Endodermal cell (in vitro differentiated cells): ENCODE measurements at regions not wholly inside any gene's neighbourhood (a gene's known extent, or its start where the extent isn't known, plus 50 kb on each side); places are given as distances from the start of the nearest gene placed in this dataset.

Source experiments
- DNase-seq: peaks from one replicate; pipeline ENCODE4 v3.0.0-alpha.2; 2017
- H3K27ac ChIP-seq: 2 replicates; pipeline ENCODE4 v1.5.1; 2013; ENCODE audit warnings: mild to moderate bottlenecking, low read depth, low read length, moderate library complexity
- H3K27me3 ChIP-seq: 2 replicates; pipeline ENCODE4 v1.6.1; 2013; ENCODE audit warnings: mild to moderate bottlenecking, low read length, moderate library complexity; ENCODE audit not compliant: insufficient read depth, control insufficient read depth, poor library complexity, severe bottlenecking
- H3K36me3 ChIP-seq: 2 replicates; pipeline ENCODE4 v1.7.0; 2013; ENCODE audit warnings: mild to moderate bottlenecking, low read length, moderate library complexity; ENCODE audit not compliant: control insufficient read depth, insufficient read depth
- H3K4me1 ChIP-seq: one replicate; pipeline ENCODE4 v1.7.0; 2013; ENCODE audit warnings: low read length; ENCODE audit not compliant: control insufficient read depth, insufficient read depth
- H3K4me3 ChIP-seq: 2 replicates; pipeline ENCODE4 v1.5.1; 2013; ENCODE audit warnings: mild to moderate bottlenecking, low read length, moderate library complexity
- H3K9ac ChIP-seq: 2 replicates; pipeline ENCODE4 v1.6.1; 2013; ENCODE audit warnings: mild to moderate bottlenecking, low read length, moderate library complexity; ENCODE audit not compliant: poor library complexity, severe bottlenecking; ENCODE audit errors: extremely low read depth
- H3K9me3 ChIP-seq: 2 replicates; pipeline ENCODE4 v1.6.1; 2013; ENCODE audit warnings: mild to moderate bottlenecking, low read length, moderate library complexity; ENCODE audit not compliant: control insufficient read depth
- H3K27ac Mint-ChIP-seq: 2 replicates; pipeline ENCODE4 v1.8.0; 2020; ENCODE audit warnings: mixed read lengths
- H3K27me3 Mint-ChIP-seq: 2 replicates; pipeline ENCODE4 v1.8.0; 2021; ENCODE audit warnings: mild to moderate bottlenecking, mixed read lengths; ENCODE audit not compliant: insufficient read depth
- H3K36me3 Mint-ChIP-seq: 2 replicates; pipeline ENCODE4 v1.8.0; 2020; ENCODE audit warnings: low read depth, mixed read lengths
- H3K4me1 Mint-ChIP-seq: 2 replicates; pipeline ENCODE4 v1.8.0; 2020; ENCODE audit warnings: mixed read lengths
- H3K4me3 Mint-ChIP-seq: 2 replicates; pipeline ENCODE4 v1.8.0; 2020; ENCODE audit warnings: mild to moderate bottlenecking, moderate library complexity, mixed read lengths
- H3K9me3 Mint-ChIP-seq: 2 replicates; pipeline ENCODE4 v1.8.0; 2020; ENCODE audit warnings: mild to moderate bottlenecking, mixed read lengths
- WGBS, 2 experiments: methylation state at CpG; one replicate each; pipeline versions ENCODE4 v1.1.5 to v1.1.7; 2013; ENCODE audit warnings: missing lambda C conversion rate in 2 of 2, mixed read lengths in 1 of 2; ENCODE audit not compliant: insufficient coverage in 1 of 2, insufficient read length in 1 of 2; 5-methylcytosine and 5-hydroxymethylcytosine counted together
- TF ChIP-seq, protein P1 (sequence below): fragments of 200-600 bp; sonication (generic); conservative IDR thresholded peaks from 2 replicates; pipeline ENCODE4 v1.5.0; 2021; ENCODE audit warnings: antibody characterized with exemption, mild to moderate bottlenecking

DNA sequence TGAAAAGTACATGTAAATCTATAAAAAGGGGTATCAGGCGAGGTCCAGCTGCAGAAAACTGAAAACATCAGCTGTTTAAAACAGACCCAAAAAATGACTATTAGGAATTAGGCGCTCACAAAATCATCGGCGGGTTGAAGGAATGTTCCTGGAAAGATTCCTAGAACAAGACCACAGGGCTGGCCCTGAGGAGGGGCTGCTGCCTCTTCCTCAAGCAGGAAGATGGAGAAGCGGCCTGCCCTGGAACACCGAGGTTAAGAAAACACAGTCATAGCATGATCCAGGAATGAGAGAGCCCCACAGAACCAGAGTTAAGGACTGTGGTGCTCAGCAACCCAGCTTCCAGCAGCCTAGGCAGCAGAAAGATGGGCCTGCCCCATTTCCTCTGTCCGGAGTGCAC, 78.4 kb downstream of the C11orf91 start:
- Mint-ChIP-seq H3K9me3 (no peaks in the 10 kb centered on the region), H3K27me3 (no peaks in the 10 kb centered on the region), H3K4me3 (no peak overlapping the region), H3K36me3 (no peaks in the 10 kb centered on the region), H3K4me1 (peaks cover 9% of the 10 kb centered on the region), H3K27ac (no peak overlapping the region)
- Histone ChIP-seq H3K4me1 (no peaks in the 10 kb centered on the region), H3K9me3 (no peaks in the 10 kb centered on the region), H3K9ac (no peak overlapping the region), H3K4me3 (no peak overlapping the region), H3K27ac (no peak overlapping the region), H3K27me3 (no peaks in the 10 kb centered on the region), H3K36me3 (no peaks in the 10 kb centered on the region)
- WGBS, 2 experiments: 92 to 93% methylated on average over 6 to 7 of the region's 7 CpGs
- no peak for DNase-seq
- TF ChIP-seq, protein P1, sequence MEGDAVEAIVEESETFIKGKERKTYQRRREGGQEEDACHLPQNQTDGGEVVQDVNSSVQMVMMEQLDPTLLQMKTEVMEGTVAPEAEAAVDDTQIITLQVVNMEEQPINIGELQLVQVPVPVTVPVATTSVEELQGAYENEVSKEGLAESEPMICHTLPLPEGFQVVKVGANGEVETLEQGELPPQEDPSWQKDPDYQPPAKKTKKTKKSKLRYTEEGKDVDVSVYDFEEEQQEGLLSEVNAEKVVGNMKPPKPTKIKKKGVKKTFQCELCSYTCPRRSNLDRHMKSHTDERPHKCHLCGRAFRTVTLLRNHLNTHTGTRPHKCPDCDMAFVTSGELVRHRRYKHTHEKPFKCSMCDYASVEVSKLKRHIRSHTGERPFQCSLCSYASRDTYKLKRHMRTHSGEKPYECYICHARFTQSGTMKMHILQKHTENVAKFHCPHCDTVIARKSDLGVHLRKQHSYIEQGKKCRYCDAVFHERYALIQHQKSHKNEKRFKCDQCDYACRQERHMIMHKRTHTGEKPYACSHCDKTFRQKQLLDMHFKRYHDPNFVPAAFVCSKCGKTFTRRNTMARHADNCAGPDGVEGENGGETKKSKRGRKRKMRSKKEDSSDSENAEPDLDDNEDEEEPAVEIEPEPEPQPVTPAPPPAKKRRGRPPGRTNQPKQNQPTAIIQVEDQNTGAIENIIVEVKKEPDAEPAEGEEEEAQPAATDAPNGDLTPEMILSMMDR: no peak

DNA sequence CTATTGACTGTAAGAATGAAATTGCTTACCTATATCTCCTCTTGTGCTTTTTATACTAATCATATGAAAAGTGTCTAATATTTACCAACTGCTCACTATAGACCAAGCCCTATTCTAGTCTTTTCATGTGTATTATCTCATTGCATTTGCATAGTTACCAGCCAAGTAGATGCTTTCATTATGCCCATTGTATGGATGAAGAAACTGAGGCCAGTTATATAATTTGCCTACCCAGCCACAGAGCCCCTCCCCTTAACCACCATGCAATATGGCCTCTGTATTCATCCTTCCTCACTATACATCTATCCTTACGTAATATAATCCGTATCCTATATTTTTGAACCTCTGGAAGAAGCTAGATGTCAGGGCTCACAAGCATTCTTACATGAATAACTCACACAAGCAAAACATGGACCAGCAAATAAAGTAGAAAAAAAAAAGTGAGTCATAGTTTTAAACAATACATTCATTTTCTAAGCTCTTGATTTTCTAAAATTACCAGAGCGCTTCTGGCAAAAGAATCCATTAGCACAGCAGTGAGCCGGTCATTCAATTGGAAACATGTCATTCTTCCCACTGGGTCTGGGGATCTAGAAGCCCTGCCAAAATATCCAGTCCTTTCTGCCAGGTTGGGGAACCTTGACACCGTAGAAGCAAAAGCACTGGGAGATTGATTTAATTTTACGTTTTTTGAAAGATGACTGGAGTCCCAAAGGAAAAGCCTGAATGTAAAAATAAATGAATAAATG, 80.0 kb downstream of the C11orf91 start:
- 84 to 97% methylated on average over 4 to 6 of the region's 6 CpGs for WGBS, 2 experiments
- no peak overlapping the region for H3K9ac ChIP-seq
- no peaks in the 10 kb centered on the region for H3K4me1 ChIP-seq
- H3K27me3 Mint-ChIP-seq: no peaks in the 10 kb centered on the region
- no peaks in the 10 kb centered on the region for H3K36me3 Mint-ChIP-seq
- no peaks in the 10 kb centered on the region for H3K9me3 ChIP-seq
- H3K27ac ChIP-seq: peak overlapping the region; percentile 32
- no peak overlapping the region for H3K4me3 Mint-ChIP-seq
- H3K4me3 ChIP-seq: no peak overlapping the region
- H3K27me3 ChIP-seq: no peaks in the 10 kb centered on the region
- H3K27ac Mint-ChIP-seq: no peak overlapping the region
- H3K36me3 ChIP-seq: no peaks in the 10 kb centered on the region
- DNase-seq: no peak
- TF ChIP-seq, protein P1: no peak
- peaks cover 15% of the 10 kb centered on the region for H3K4me1 Mint-ChIP-seq
- no peaks in the 10 kb centered on the region for H3K9me3 Mint-ChIP-seq

DNA sequence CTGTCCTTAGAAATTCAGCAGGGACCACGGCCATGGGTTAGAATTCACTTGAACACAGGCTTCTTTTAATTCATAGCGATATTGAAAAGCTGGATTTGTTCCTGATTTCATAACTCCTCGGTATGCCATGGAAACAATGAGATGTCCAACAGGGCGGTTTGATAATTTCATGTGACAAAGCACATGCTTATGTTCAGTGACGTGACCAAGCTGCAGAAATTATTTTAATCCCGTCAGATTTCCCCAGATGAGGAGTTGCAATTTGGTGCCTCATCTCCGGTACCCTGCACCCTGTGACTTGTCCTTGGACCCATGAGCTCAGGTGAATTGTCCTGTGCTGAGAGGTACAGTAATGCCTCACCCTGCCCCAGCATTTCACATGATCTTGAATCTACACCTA, 81.7 kb downstream of the C11orf91 start:
- Histone ChIP-seq H3K27me3 (no peaks in the 10 kb centered on the region), H3K9me3 (no peaks in the 10 kb centered on the region), H3K27ac (no peak overlapping the region), H3K36me3 (no peaks in the 10 kb centered on the region), H3K4me1 (no peaks in the 10 kb centered on the region), H3K9ac (no peak overlapping the region), H3K4me3 (no peak overlapping the region)
- no peak for DNase-seq
- TF ChIP-seq, protein P1: no peak
- Mint-ChIP-seq H3K36me3 (no peaks in the 10 kb centered on the region), H3K4me1 (peaks cover 15% of the 10 kb centered on the region), H3K27me3 (no peaks in the 10 kb centered on the region), H3K9me3 (no peaks in the 10 kb centered on the region), H3K27ac (no peak overlapping the region), H3K4me3 (no peak overlapping the region)
- WGBS, 2 experiments: 90 to 95% methylated on average over 7 of the region's 7 CpGs
